ENCODE measurements at regions not wholly inside any gene's neighbourhood (a gene's known extent, or its start where the extent isn't known, plus 50 kb on each side); places are given as distances from the start of the nearest gene placed in this dataset.

- TF ChIP-seq POLR2AphosphoS5 (IDR thresholded peaks at IDR 0.05) (no peak), POLR2A (IDR thresholded peaks at IDR 0.05) (no peak)
Measured at GRCh38 chr2:220678943-220679342, 893.2 kb downstream of the EPHA4 start.
